Immature natural killer cell (primary cell): ENCODE measurements at regions not wholly inside any gene's neighbourhood (a gene's known extent, or its start where the extent isn't known, plus 50 kb on each side); places are given as distances from the start of the nearest gene placed in this dataset.

ENCODE experiments used
- DNase-seq, 3 donors: peaks; one replicate each; pipeline ENCODE4 v3.0.0; 2022; ENCODE audit warnings: mixed read lengths in 1 of 3
- H3K27ac Mint-ChIP-seq, 6 donors: one replicate each; pipeline ENCODE4 v1.8.0; 2020; ENCODE audit warnings: mixed read lengths in 6 of 6, mild to moderate bottlenecking in 5 of 6, inconsistent platforms in 4 of 6, moderate library complexity in 3 of 6
- H3K27me3 Mint-ChIP-seq, 3 donors: one replicate each; pipeline ENCODE4 v1.8.0; 2020 to 2021; ENCODE audit warnings: low read depth in 3 of 3, mild to moderate bottlenecking in 3 of 3, mixed read lengths in 3 of 3, moderate library complexity in 3 of 3, inconsistent platforms in 1 of 3
- H3K36me3 Mint-ChIP-seq, 3 donors: one replicate each; pipeline ENCODE4 v1.8.0; 2020; ENCODE audit warnings: mixed read lengths in 3 of 3, inconsistent platforms in 2 of 3, mild to moderate bottlenecking in 2 of 3
- H3K4me1 Mint-ChIP-seq, 2 donors: one replicate each; pipeline ENCODE4 v1.8.0; 2020; ENCODE audit warnings: inconsistent platforms in 2 of 2, mild to moderate bottlenecking in 2 of 2, mixed read lengths in 2 of 2, moderate library complexity in 1 of 2
- H3K4me3 Mint-ChIP-seq, 5 donors: one replicate each; pipeline ENCODE4 v1.8.0; 2020; ENCODE audit warnings: mild to moderate bottlenecking in 5 of 5, mixed read lengths in 5 of 5, inconsistent platforms in 3 of 5, moderate library complexity in 3 of 5
- H3K9me3 Mint-ChIP-seq, 6 donors: one replicate each; pipeline ENCODE4 v1.8.0; 2020; ENCODE audit warnings: mild to moderate bottlenecking in 6 of 6, mixed read lengths in 6 of 6, inconsistent platforms in 4 of 6, moderate library complexity in 3 of 6

GRCh38 chr15:62482785-62483429 lies 317.8 kb upstream of the C2CD4B start:
- H3K4me1 Mint-ChIP-seq: no peaks in the 10 kb centered on the region
- H3K27me3 Mint-ChIP-seq: peaks cover 0 to 3% (median 1%) of the 10 kb centered on the region in 3 donors
- H3K4me3 Mint-ChIP-seq: no peak overlapping the region
- H3K27ac Mint-ChIP-seq: no peak overlapping the region
- H3K36me3 Mint-ChIP-seq: no peaks in the 10 kb centered on the region
- peak in 1 of 3 donors; percentile 1 for DNase-seq
- H3K9me3 Mint-ChIP-seq: no peaks in the 10 kb centered on the region

- no peak overlapping the region for H3K27ac Mint-ChIP-seq
- no peaks in the 10 kb centered on the region for H3K9me3 Mint-ChIP-seq
- H3K27me3 Mint-ChIP-seq: peaks cover 0 to 3% (median 3%) of the 10 kb centered on the region in 3 donors
- no peaks in the 10 kb centered on the region for H3K36me3 Mint-ChIP-seq
- H3K4me3 Mint-ChIP-seq: no peak overlapping the region
- no peak for DNase-seq
- no peaks in the 10 kb centered on the region for H3K4me1 Mint-ChIP-seq
Measured at GRCh38 chr15:62483814-62484213, 318.7 kb upstream of the C2CD4B start.

GRCh38 chr15:62485170-62485720 lies 320.2 kb upstream of the C2CD4B start:
- H3K27me3 Mint-ChIP-seq: peaks cover under 1 to 5% (median 3%) of the 10 kb centered on the region in 3 donors
- H3K4me1 Mint-ChIP-seq: no peaks in the 10 kb centered on the region
- H3K4me3 Mint-ChIP-seq: no peak overlapping the region
- H3K36me3 Mint-ChIP-seq: no peaks in the 10 kb centered on the region
- DNase-seq: no peak
- no peak overlapping the region for H3K27ac Mint-ChIP-seq
- H3K9me3 Mint-ChIP-seq: no peaks in the 10 kb centered on the region

- Mint-ChIP-seq H3K4me1 (no peaks in the 10 kb centered on the region), H3K27me3 (peaks cover 3 to 5% (median 4%) of the 10 kb centered on the region in 3 donors), H3K27ac (no peak overlapping the region), H3K36me3 (no peaks in the 10 kb centered on the region), H3K4me3 (no peak overlapping the region), H3K9me3 (no peaks in the 10 kb centered on the region)
- DNase-seq: no peak
Measured at GRCh38 chr15:62486041-62486440, 321.0 kb upstream of the C2CD4B start.

- H3K27ac Mint-ChIP-seq: no peak overlapping the region
- no peaks in the 10 kb centered on the region for H3K4me1 Mint-ChIP-seq
- H3K27me3 Mint-ChIP-seq: peaks cover 3 to 5% (median 4%) of the 10 kb centered on the region in 3 donors
- H3K36me3 Mint-ChIP-seq: no peaks in the 10 kb centered on the region
- H3K9me3 Mint-ChIP-seq: no peaks in the 10 kb centered on the region
- H3K4me3 Mint-ChIP-seq: no peak overlapping the region
- no peak for DNase-seq
Measured at GRCh38 chr15:62488387-62488786, 323.3 kb upstream of the C2CD4B start.

- Mint-ChIP-seq H3K27me3 (peaks cover 3 to 6% (median 5%) of the 10 kb centered on the region in 3 donors), H3K27ac (no peak overlapping the region), H3K4me3 (no peak overlapping the region), H3K36me3 (no peaks in the 10 kb centered on the region), H3K4me1 (no peaks in the 10 kb centered on the region), H3K9me3 (no peaks in the 10 kb centered on the region)
- DNase-seq: no peak
Measured at GRCh38 chr15:62491642-62492041, 326.6 kb upstream of the C2CD4B start.

GRCh38 chr15:62492900-62493299 lies 327.8 kb upstream of the C2CD4B start:
- Mint-ChIP-seq H3K4me3 (no peak overlapping the region), H3K27me3 (peaks cover 3 to 5% (median 4%) of the 10 kb centered on the region in 3 donors), H3K27ac (no peak overlapping the region), H3K9me3 (no peaks in the 10 kb centered on the region), H3K36me3 (no peaks in the 10 kb centered on the region), H3K4me1 (no peaks in the 10 kb centered on the region)
- no peak for DNase-seq

- Mint-ChIP-seq H3K27ac (no peak overlapping the region), H3K9me3 (no peaks in the 10 kb centered on the region), H3K27me3 (peaks cover 3 to 5% (median 4%) of the 10 kb centered on the region in 3 donors), H3K4me1 (no peaks in the 10 kb centered on the region), H3K36me3 (no peaks in the 10 kb centered on the region), H3K4me3 (no peak overlapping the region)
- DNase-seq: no peak
Measured at GRCh38 chr15:62494197-62494596, 329.1 kb upstream of the C2CD4B start.

GRCh38 chr15:62495670-62496614 lies 330.9 kb upstream of the C2CD4B start:
- Mint-ChIP-seq H3K9me3 (no peaks in the 10 kb centered on the region), H3K36me3 (no peaks in the 10 kb centered on the region), H3K4me1 (no peaks in the 10 kb centered on the region), H3K27ac (no peak overlapping the region), H3K27me3 (peaks cover 0 to 3% (median 2%) of the 10 kb centered on the region in 3 donors), H3K4me3 (no peak overlapping the region)
- DNase-seq: no peak

- Mint-ChIP-seq H3K4me1 (no peaks in the 10 kb centered on the region), H3K4me3 (no peak overlapping the region), H3K27me3 (peaks cover 0 to 3% (median 2%) of the 10 kb centered on the region in 3 donors), H3K9me3 (no peaks in the 10 kb centered on the region), H3K36me3 (no peaks in the 10 kb centered on the region), H3K27ac (no peak overlapping the region)
- DNase-seq: no peak
Measured at GRCh38 chr15:62497356-62497755, 332.3 kb upstream of the C2CD4B start.

GRCh38 chr15:62498278-62498677 lies 333.2 kb upstream of the C2CD4B start:
- Mint-ChIP-seq H3K9me3 (no peaks in the 10 kb centered on the region), H3K27ac (no peak overlapping the region), H3K36me3 (no peaks in the 10 kb centered on the region), H3K4me3 (no peak overlapping the region), H3K27me3 (peaks cover 0 to 3% (median 2%) of the 10 kb centered on the region in 3 donors), H3K4me1 (no peaks in the 10 kb centered on the region)
- DNase-seq: no peak

GRCh38 chr15:62498712-62499111 lies 333.6 kb upstream of the C2CD4B start:
- Mint-ChIP-seq H3K4me1 (no peaks in the 10 kb centered on the region), H3K9me3 (no peaks in the 10 kb centered on the region), H3K36me3 (no peaks in the 10 kb centered on the region), H3K4me3 (no peak overlapping the region), H3K27ac (no peak overlapping the region), H3K27me3 (peaks cover 0 to 4% (median 4%) of the 10 kb centered on the region in 3 donors)
- no peak for DNase-seq

GRCh38 chr15:62500325-62500724 lies 335.2 kb upstream of the C2CD4B start:
- Mint-ChIP-seq H3K27ac (no peak overlapping the region), H3K9me3 (no peaks in the 10 kb centered on the region), H3K27me3 (peaks cover 2 to 4% (median 3%) of the 10 kb centered on the region in 3 donors), H3K4me1 (no peaks in the 10 kb centered on the region), H3K36me3 (no peaks in the 10 kb centered on the region), H3K4me3 (no peak overlapping the region)
- DNase-seq: no peak

GRCh38 chr15:62502451-62502850 lies 337.4 kb upstream of the C2CD4B start:
- no peaks in the 10 kb centered on the region for H3K36me3 Mint-ChIP-seq
- no peak overlapping the region for H3K27ac Mint-ChIP-seq
- no peaks in the 10 kb centered on the region for H3K9me3 Mint-ChIP-seq
- DNase-seq: no peak
- peaks cover 2 to 7% (median 2%) of the 10 kb centered on the region in 3 donors for H3K27me3 Mint-ChIP-seq
- no peaks in the 10 kb centered on the region for H3K4me1 Mint-ChIP-seq
- H3K4me3 Mint-ChIP-seq: no peak overlapping the region
